SK-N-SH (cell line): ENCODE measurements at regions not wholly inside any gene's neighbourhood (a gene's known extent, or its start where the extent isn't known, plus 50 kb on each side); places are given as distances from the start of the nearest gene placed in this dataset.

Source experiments
- CTCF ChIA-PET: fragments of 300-600, 350-600 bp; formaldehyde crosslinking; extraction: SDS; loops from one replicate; lab custom pipeline; 2021; lab: Yijun Ruan, JAX
- POLR2A ChIA-PET: fragments of 350-600 bp; sonication (Branson Sonifier 250); formaldehyde crosslinking; extraction: SDS; loops from one replicate; lab custom pipeline; 2020; ENCODE audit warnings: antibody characterized with exemption, inconsistent platforms; lab: Yijun Ruan, JAX
- DNase-seq: peaks from one replicate; pipeline ENCODE4 v3.0.0; 2012
- H2AFZ ChIP-seq: fragments of 200-600 bp; sonication (generic); 2 replicates; pipeline ENCODE4 v1.8.1; 2016; ENCODE audit warnings: antibody characterized with exemption, mild to moderate bottlenecking, low read depth
- H3F3A ChIP-seq: fragments of 200-600 bp; sonication (generic); replicated peaks from 2 replicates; pipeline ENCODE3; 2016; ENCODE audit warnings: antibody characterized with exemption, mild to moderate bottlenecking; ENCODE audit not compliant: insufficient read depth
- H3K27ac ChIP-seq, 2 experiments: fragments of 200-500 bp in 1 of 2; fragments of 200-600 bp in 1 of 2; sonication (Bioruptor generic) in 1 of 2; sonication (generic), shearing (Covaris generic) in 1 of 2; 2 replicates each; pipeline versions ENCODE4 v1.5.1 to v1.6.1; 2014 to 2016; ENCODE audit warnings: low read depth in 2 of 2, inconsistent platforms in 1 of 2, low read length in 1 of 2, mild to moderate bottlenecking in 1 of 2, mixed read lengths in 1 of 2
- H3K27me3 ChIP-seq: fragments of 200-600 bp; sonication (generic), shearing (Covaris generic); 2 replicates; pipeline ENCODE4 v1.6.1; 2016; ENCODE audit warnings: mixed run types; ENCODE audit not compliant: insufficient read depth
- H3K36me3 ChIP-seq, 2 experiments: fragments of 200-500 bp in 1 of 2; fragments of 200-600 bp in 1 of 2; sonication (Bioruptor generic) in 1 of 2; sonication (generic) in 1 of 2; replicated peaks in 1 of 2; 2 replicates each; pipeline versions ENCODE3 to v1.5.1; 2014 to 2016; ENCODE audit warnings: low read length in 1 of 2, mild to moderate bottlenecking in 1 of 2; ENCODE audit not compliant: insufficient read depth in 2 of 2, control insufficient read depth in 1 of 2
- H3K4me1 ChIP-seq, 2 experiments: fragments of 200-500 bp in 1 of 2; fragments of 200-600 bp in 1 of 2; sonication (Bioruptor generic) in 1 of 2; sonication (generic), shearing (Covaris generic) in 1 of 2; 2 replicates each; pipeline versions ENCODE4 v1.5.1 to v1.6.1; 2014 to 2016; ENCODE audit warnings: low read depth in 1 of 2, low read length in 1 of 2, mixed run types in 1 of 2; ENCODE audit not compliant: insufficient read depth in 2 of 2, control insufficient read depth in 1 of 2
- H3K4me2 ChIP-seq: fragments of 200-600 bp; sonication (generic), shearing (Covaris generic); 2 replicates; pipeline ENCODE4 v1.6.1; 2017; ENCODE audit warnings: mixed run types
- H3K4me3 ChIP-seq, 2 experiments: fragments of 200-500 bp in 1 of 2; fragments of 200-600 bp in 1 of 2; sonication (Bioruptor generic) in 1 of 2; sonication (generic), shearing (Covaris generic) in 1 of 2; 2 replicates each; pipeline versions ENCODE4 v1.5.1 to v1.8.1; 2014 to 2016; ENCODE audit warnings: low read depth in 2 of 2, inconsistent platforms in 1 of 2, low read length in 1 of 2, mild to moderate bottlenecking in 1 of 2, mixed read lengths in 1 of 2, moderate library complexity in 1 of 2
- H3K79me2 ChIP-seq: fragments of 200-600 bp; sonication (generic); 2 replicates; pipeline ENCODE4 v1.8.1; 2017; ENCODE audit warnings: mild to moderate bottlenecking; ENCODE audit not compliant: insufficient read depth
- H3K9ac ChIP-seq: fragments of 200-600 bp; sonication (generic); 2 replicates; pipeline ENCODE4 v1.6.1; 2017; ENCODE audit warnings: mixed run types
- H3K9me2 ChIP-seq: fragments of 200-600 bp; sonication (generic); 2 replicates; pipeline ENCODE4 v1.6.1; 2017; ENCODE audit warnings: mixed run types
- H3K9me3 ChIP-seq: fragments of 200-600 bp; sonication (generic); 2 replicates; pipeline ENCODE4 v1.6.1; 2017; ENCODE audit warnings: mixed run types, mild to moderate bottlenecking, moderate library complexity
- H4K20me1 ChIP-seq: fragments of 200-600 bp; sonication (generic); 2 replicates; pipeline ENCODE4 v1.6.1; 2017; ENCODE audit warnings: mild to moderate bottlenecking, mixed run types; ENCODE audit not compliant: insufficient read depth
- CHD2 ChIP-seq: fragments of 150-350 bp; IDR thresholded peaks from 2 replicates; pipeline ENCODE4 v1.6.1; 2018; ENCODE audit warnings: low read length; ENCODE audit not compliant: partially characterized antibody
- ELF1 ChIP-seq: IDR thresholded peaks from 2 replicates; pipeline ENCODE4 v1.4.0; 2012
- EZH2phosphoT487 ChIP-seq: fragments of 200-600 bp; sonication (generic); IDR thresholded peaks from 2 replicates; pipeline ENCODE4 v1.6.1; 2017; ENCODE audit warnings: low read depth, mixed run types, mild to moderate bottlenecking, antibody characterized with exemption, moderate library complexity, borderline replicate concordance
- FOXJ3 ChIP-seq: sonication (generic); formaldehyde crosslinking; IDR thresholded peaks from 2 replicates; pipeline ENCODE4 v1.5.1; 2020; ENCODE audit warnings: mild to moderate bottlenecking, missing genetic modification reagents
- GABPA ChIP-seq: IDR thresholded peaks from 2 replicates; pipeline ENCODE4 v1.4.0; 2012; ENCODE audit warnings: low read depth, mild to moderate bottlenecking
- IRF3 ChIP-seq: fragments of 150-350 bp; IDR thresholded peaks from 2 replicates; pipeline ENCODE4 v1.6.1; 2016; ENCODE audit warnings: mild to moderate bottlenecking, low read depth, low read length
- MEF2A ChIP-seq: IDR thresholded peaks from 2 replicates; pipeline ENCODE4 v1.4.0; 2012; ENCODE audit warnings: low read depth, borderline replicate concordance
- MXI1 ChIP-seq: IDR thresholded peaks from 2 replicates; pipeline ENCODE4 v1.6.1; 2012; ENCODE audit warnings: mild to moderate bottlenecking, low read depth, low read length, improper control_type of control experiment
- NFIC ChIP-seq: IDR thresholded peaks from 2 replicates; pipeline ENCODE4 v1.4.0; 2012; ENCODE audit warnings: borderline replicate concordance
- POLR2AphosphoS5 ChIP-seq: IDR thresholded peaks from 2 replicates; pipeline ENCODE4 v1.6.1; 2012; ENCODE audit warnings: low read depth, low read length
- RAD21 ChIP-seq: IDR thresholded peaks from 2 replicates; pipeline ENCODE4 v1.6.1; 2012; ENCODE audit warnings: mild to moderate bottlenecking, low read length
- RXRA ChIP-seq: IDR thresholded peaks from 2 replicates; pipeline ENCODE4 v1.4.0; 2012; ENCODE audit warnings: low read depth, mild to moderate bottlenecking, borderline replicate concordance
- SIN3A ChIP-seq: IDR thresholded peaks from 2 replicates; pipeline ENCODE4 v1.6.1; 2012; ENCODE audit warnings: low read depth, mild to moderate bottlenecking, low read length, moderate library complexity, borderline replicate concordance
- TAF1 ChIP-seq: IDR thresholded peaks from 2 replicates; pipeline ENCODE4 v1.6.1; 2012; ENCODE audit warnings: low read depth, mild to moderate bottlenecking, low read length, moderate library complexity, borderline replicate concordance
- TCF12 ChIP-seq: IDR thresholded peaks from 2 replicates; pipeline ENCODE4 v1.4.0; 2012
- TEAD4 ChIP-seq: IDR thresholded peaks from 2 replicates; pipeline ENCODE4 v1.4.0; 2012; ENCODE audit warnings: mild to moderate bottlenecking, borderline replicate concordance; ENCODE audit not compliant: insufficient read depth
- WGBS: methylation state at CpG from one replicate; pipeline ENCODE4 v1.1.6; 2017; ENCODE audit warnings: low lambda C conversion rate; 5-methylcytosine and 5-hydroxymethylcytosine counted together
- TF ChIP-seq, protein P1 (sequence below): IDR thresholded peaks from 2 replicates; pipeline ENCODE4 v1.4.0; 2012; ENCODE audit warnings: low read depth
- TF ChIP-seq, protein P2 (sequence below): fragments of 200-600 bp; sonication (generic); IDR thresholded peaks from 2 replicates; pipeline ENCODE4 v1.6.1; 2017; ENCODE audit warnings: antibody characterized with exemption, mild to moderate bottlenecking, moderate library complexity

DNA sequence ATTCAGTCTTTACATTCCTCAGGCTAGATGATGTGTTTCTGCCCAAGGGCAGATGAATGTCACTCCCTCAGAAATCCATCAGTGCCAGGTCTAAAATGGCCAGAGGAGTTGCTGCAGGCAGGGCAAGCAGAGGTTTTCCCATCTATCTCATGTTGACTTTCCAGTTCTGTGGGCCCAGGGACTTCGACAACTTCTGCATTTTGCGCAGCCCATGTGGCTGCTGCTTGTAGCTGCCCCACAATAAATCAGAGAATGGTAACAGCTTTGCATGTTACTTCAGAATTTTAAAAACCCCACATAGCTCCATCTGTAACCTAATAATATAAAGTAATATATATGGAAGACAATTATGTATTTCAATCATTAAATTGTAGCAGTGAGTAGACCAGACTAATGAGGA lies 1367.7 kb upstream of the AGA start (continued):
- TF ChIP-seq IRF3 (no peak), RXRA (no peak), MXI1 (no peak), EZH2phosphoT487 (no peak), POLR2AphosphoS5 (no peak), ELF1 (no peak), TCF12 (no peak), GABPA (no peak), FOXJ3 (CRISPR knock-in tag) (no peak), MEF2A (no peak)

DNA sequence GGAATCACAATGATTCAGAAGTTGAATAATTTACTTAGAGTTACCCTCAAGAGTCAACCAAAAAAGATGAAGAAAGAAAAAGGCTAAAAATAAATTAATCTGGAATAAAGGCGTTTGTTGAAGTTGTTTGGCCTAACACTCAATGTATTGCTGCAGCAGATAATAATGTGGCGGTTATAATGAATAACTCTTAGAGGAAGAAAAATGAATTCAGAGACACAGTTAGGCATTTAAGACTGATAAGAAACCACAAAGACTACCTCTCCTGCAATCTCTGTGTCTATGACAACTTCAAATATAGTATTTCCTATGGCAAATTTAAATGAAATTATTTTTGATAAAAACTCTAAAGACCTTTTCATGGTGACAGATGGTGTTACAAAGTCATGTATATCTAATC lies 1369.1 kb upstream of the AGA start:
- no peaks in the 10 kb centered on the region for H4K20me1 ChIP-seq
- no peak overlapping the region for H3K4me3 ChIP-seq
- H3K9me2 ChIP-seq, result no peaks in the 10 kb centered on the region
- no peak for DNase-seq
- no peak overlapping the region for H3K27ac ChIP-seq
- H3F3A ChIP-seq, result no peaks in the 10 kb centered on the region
- H2AFZ ChIP-seq, result no peak overlapping the region
- POLR2A ChIA-PET, result no interaction called here
- no peak overlapping the region for H3K9ac ChIP-seq
- H3K9me3 ChIP-seq, result no peaks in the 10 kb centered on the region
- no peaks in the 10 kb centered on the region for H3K36me3 ChIP-seq
- no peaks in the 10 kb centered on the region for H3K79me2 ChIP-seq
- CTCF ChIA-PET, result no interaction called here
- H3K4me2 ChIP-seq, result no peak overlapping the region
- H3K27me3 ChIP-seq, result no peaks in the 10 kb centered on the region
- TF ChIP-seq, protein P1, sequence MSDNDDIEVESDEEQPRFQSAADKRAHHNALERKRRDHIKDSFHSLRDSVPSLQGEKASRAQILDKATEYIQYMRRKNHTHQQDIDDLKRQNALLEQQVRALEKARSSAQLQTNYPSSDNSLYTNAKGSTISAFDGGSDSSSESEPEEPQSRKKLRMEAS, result no peak
- TF ChIP-seq MEF2A (no peak), NFIC (no peak), POLR2AphosphoS5 (no peak), CHD2 (no peak), SIN3A (no peak), RAD21 (no peak), MXI1 (no peak), TEAD4 (no peak), GABPA (no peak), FOXJ3 (CRISPR knock-in tag) (no peak), TAF1 (no peak)
- TF ChIP-seq, protein P2, sequence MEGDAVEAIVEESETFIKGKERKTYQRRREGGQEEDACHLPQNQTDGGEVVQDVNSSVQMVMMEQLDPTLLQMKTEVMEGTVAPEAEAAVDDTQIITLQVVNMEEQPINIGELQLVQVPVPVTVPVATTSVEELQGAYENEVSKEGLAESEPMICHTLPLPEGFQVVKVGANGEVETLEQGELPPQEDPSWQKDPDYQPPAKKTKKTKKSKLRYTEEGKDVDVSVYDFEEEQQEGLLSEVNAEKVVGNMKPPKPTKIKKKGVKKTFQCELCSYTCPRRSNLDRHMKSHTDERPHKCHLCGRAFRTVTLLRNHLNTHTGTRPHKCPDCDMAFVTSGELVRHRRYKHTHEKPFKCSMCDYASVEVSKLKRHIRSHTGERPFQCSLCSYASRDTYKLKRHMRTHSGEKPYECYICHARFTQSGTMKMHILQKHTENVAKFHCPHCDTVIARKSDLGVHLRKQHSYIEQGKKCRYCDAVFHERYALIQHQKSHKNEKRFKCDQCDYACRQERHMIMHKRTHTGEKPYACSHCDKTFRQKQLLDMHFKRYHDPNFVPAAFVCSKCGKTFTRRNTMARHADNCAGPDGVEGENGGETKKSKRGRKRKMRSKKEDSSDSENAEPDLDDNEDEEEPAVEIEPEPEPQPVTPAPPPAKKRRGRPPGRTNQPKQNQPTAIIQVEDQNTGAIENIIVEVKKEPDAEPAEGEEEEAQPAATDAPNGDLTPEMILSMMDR, result no peak
- no peaks in the 10 kb centered on the region for H3K4me1 ChIP-seq
- 15% methylated on average over 2 of the region's 2 CpGs for WGBS
